HCT116 (cell line): ENCODE measurements at regions not wholly inside any gene's neighbourhood (a gene's known extent, or its start where the extent isn't known, plus 50 kb on each side); places are given as distances from the start of the nearest gene placed in this dataset.

Experiments
- EZH2 ChIP-seq: fragments of 200-600 bp; sonication (generic); IDR thresholded peaks from 2 replicates; pipeline ENCODE4 v1.6.1; 2017; ENCODE audit warnings: antibody characterized with exemption, mixed run types
- EZH2phosphoT487 ChIP-seq: fragments of 200-600 bp; IDR thresholded peaks from 2 replicates; pipeline ENCODE4 v1.6.1; 2018; ENCODE audit warnings: antibody characterized with exemption, borderline replicate concordance
- POLR2A ChIP-seq: IDR thresholded peaks from 2 replicates; pipeline ENCODE4 v1.7.0; 2011; ENCODE audit warnings: borderline replicate concordance; ENCODE audit not compliant: insufficient read depth, insufficient read length; ENCODE audit errors: extremely low read depth
- POLR2AphosphoS5 ChIP-seq: IDR thresholded peaks from 2 replicates; pipeline ENCODE4 v1.6.1; 2011; ENCODE audit warnings: mild to moderate bottlenecking, low read depth, low read length, moderate library complexity
- RAD21 ChIP-seq: IDR thresholded peaks from 2 replicates; pipeline ENCODE4 v1.6.1; 2012; ENCODE audit warnings: low read depth, mild to moderate bottlenecking
- SIN3A ChIP-seq: IDR thresholded peaks from 2 replicates; pipeline ENCODE4 v1.6.1; 2012; ENCODE audit warnings: low read depth
- SP1 ChIP-seq: IDR thresholded peaks from 2 replicates; pipeline ENCODE4 v1.6.1; 2012; ENCODE audit warnings: low read depth
- TF ChIP-seq, protein P1 (sequence below): IDR thresholded peaks from 2 replicates; pipeline ENCODE4 v1.6.1; 2012; ENCODE audit warnings: low read depth
- TF ChIP-seq, protein P2 (sequence below), 3 experiments: fragments of 200-600 bp in 1 of 3; sonication (generic) in 1 of 3; IDR thresholded peaks in 2 of 3; conservative IDR thresholded peaks in 1 of 3; 2 replicates each; pipeline ENCODE4 v1.5.1; 2012 to 2017; ENCODE audit warnings: low read depth in 2 of 3, low read length in 2 of 3, antibody characterized with exemption in 1 of 3, borderline replicate concordance in 1 of 3, control low read depth in 1 of 3, mild to moderate bottlenecking in 1 of 3, mixed read lengths in 1 of 3, mixed run types in 1 of 3, moderate library complexity in 1 of 3; ENCODE audit not compliant: insufficient read depth in 1 of 3
- TF ChIP-seq, protein P3 (sequence below): IDR thresholded peaks from 2 replicates; pipeline ENCODE4 v1.6.1; 2012

DNA sequence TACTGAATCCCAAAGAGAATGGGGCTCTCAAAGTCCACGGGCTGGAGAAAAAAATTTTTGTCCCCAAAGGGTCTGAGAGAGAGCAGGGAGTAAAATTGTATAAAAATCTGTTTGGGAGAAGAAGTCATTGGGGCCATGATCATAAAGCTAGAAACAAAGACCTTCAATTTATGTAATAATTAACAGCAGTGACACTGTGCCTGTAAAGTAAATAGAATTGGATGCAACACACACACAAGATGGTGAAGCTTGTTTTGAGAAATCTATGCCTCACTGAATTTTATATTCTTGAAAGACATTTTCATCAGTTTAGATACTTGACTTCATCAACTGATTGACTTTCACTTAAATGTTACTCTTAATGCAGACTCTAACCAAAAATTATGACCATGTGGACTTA, 600.5 kb upstream of the ADAMTS5 start:
- TF ChIP-seq, protein P1, sequence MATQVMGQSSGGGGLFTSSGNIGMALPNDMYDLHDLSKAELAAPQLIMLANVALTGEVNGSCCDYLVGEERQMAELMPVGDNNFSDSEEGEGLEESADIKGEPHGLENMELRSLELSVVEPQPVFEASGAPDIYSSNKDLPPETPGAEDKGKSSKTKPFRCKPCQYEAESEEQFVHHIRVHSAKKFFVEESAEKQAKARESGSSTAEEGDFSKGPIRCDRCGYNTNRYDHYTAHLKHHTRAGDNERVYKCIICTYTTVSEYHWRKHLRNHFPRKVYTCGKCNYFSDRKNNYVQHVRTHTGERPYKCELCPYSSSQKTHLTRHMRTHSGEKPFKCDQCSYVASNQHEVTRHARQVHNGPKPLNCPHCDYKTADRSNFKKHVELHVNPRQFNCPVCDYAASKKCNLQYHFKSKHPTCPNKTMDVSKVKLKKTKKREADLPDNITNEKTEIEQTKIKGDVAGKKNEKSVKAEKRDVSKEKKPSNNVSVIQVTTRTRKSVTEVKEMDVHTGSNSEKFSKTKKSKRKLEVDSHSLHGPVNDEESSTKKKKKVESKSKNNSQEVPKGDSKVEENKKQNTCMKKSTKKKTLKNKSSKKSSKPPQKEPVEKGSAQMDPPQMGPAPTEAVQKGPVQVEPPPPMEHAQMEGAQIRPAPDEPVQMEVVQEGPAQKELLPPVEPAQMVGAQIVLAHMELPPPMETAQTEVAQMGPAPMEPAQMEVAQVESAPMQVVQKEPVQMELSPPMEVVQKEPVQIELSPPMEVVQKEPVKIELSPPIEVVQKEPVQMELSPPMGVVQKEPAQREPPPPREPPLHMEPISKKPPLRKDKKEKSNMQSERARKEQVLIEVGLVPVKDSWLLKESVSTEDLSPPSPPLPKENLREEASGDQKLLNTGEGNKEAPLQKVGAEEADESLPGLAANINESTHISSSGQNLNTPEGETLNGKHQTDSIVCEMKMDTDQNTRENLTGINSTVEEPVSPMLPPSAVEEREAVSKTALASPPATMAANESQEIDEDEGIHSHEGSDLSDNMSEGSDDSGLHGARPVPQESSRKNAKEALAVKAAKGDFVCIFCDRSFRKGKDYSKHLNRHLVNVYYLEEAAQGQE, result no peak
- TF ChIP-seq POLR2AphosphoS5 (no peak), SP1 (no peak), EZH2phosphoT487 (no peak), RAD21 (no peak), SIN3A (no peak), EZH2 (no peak), POLR2A (no peak)
- TF ChIP-seq, protein P2, sequence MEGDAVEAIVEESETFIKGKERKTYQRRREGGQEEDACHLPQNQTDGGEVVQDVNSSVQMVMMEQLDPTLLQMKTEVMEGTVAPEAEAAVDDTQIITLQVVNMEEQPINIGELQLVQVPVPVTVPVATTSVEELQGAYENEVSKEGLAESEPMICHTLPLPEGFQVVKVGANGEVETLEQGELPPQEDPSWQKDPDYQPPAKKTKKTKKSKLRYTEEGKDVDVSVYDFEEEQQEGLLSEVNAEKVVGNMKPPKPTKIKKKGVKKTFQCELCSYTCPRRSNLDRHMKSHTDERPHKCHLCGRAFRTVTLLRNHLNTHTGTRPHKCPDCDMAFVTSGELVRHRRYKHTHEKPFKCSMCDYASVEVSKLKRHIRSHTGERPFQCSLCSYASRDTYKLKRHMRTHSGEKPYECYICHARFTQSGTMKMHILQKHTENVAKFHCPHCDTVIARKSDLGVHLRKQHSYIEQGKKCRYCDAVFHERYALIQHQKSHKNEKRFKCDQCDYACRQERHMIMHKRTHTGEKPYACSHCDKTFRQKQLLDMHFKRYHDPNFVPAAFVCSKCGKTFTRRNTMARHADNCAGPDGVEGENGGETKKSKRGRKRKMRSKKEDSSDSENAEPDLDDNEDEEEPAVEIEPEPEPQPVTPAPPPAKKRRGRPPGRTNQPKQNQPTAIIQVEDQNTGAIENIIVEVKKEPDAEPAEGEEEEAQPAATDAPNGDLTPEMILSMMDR (IDR thresholded peaks at IDR 0.05 in 2 of 3, conservative IDR thresholded peaks at IDR 0.05 in 1 of 3; ENCODE audit: borderline replicate concordance in 1 of 3, insufficient read depth in 1 of 3, low read depth in 2 of 3, low read length in 2 of 3), result no peak
- TF ChIP-seq, protein P3, sequence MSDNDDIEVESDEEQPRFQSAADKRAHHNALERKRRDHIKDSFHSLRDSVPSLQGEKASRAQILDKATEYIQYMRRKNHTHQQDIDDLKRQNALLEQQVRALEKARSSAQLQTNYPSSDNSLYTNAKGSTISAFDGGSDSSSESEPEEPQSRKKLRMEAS, result no peak
